C4-2B (cell line): ENCODE measurements at regions not wholly inside any gene's neighbourhood (a gene's known extent, or its start where the extent isn't known, plus 50 kb on each side); places are given as distances from the start of the nearest gene placed in this dataset.

ENCODE experiments used
- ZFX ChIP-seq: fragments of 450-650 bp; IDR thresholded peaks from 2 replicates; pipeline ENCODE4 v1.6.1; 2017
- TF ChIP-seq, protein P1 (sequence below): fragments of 450-650 bp; conservative IDR thresholded peaks from 2 replicates; pipeline ENCODE4 v1.5.1; 2017; ENCODE audit warnings: mild to moderate bottlenecking

DNA sequence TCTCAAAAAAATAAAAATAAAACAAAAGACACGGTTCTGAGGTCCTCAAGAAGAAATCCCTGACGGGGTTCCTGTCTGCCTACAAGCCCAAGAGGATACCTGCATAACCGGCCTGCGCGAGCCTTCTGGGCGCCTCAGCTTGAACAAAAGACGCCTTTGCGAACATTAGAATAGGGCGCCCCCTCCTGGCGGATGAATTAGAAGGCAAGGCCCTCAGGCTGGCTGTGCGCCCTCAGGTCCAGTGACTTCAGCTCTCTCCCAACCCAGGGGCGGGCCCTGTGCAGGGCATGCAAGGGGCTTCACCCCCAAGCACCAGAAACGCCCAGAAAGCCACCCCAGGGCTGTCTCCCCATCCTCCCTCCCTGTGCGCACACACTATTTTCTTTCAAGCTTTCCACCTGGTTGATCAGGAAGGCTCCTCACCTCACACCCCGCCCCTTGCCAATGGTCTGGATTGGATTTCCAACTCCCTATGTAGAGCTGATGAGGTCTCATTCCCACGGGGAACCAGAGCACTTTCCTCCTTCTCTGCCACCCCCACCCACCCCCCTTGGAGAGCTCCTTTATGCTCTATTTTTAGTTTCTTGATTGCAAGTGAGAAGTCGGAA lies 273.3 kb downstream of the BUD13 start:
- TF ChIP-seq, protein P1, sequence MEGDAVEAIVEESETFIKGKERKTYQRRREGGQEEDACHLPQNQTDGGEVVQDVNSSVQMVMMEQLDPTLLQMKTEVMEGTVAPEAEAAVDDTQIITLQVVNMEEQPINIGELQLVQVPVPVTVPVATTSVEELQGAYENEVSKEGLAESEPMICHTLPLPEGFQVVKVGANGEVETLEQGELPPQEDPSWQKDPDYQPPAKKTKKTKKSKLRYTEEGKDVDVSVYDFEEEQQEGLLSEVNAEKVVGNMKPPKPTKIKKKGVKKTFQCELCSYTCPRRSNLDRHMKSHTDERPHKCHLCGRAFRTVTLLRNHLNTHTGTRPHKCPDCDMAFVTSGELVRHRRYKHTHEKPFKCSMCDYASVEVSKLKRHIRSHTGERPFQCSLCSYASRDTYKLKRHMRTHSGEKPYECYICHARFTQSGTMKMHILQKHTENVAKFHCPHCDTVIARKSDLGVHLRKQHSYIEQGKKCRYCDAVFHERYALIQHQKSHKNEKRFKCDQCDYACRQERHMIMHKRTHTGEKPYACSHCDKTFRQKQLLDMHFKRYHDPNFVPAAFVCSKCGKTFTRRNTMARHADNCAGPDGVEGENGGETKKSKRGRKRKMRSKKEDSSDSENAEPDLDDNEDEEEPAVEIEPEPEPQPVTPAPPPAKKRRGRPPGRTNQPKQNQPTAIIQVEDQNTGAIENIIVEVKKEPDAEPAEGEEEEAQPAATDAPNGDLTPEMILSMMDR, result peak; percentile 88
- TF ChIP-seq ZFX, result no peak
